Astrocyte of the cerebellum (primary cell): ENCODE measurements at regions not wholly inside any gene's neighbourhood (a gene's known extent, or its start where the extent isn't known, plus 50 kb on each side); places are given as distances from the start of the nearest gene placed in this dataset.

Experiments used
- DNase-seq: peaks from one replicate; pipeline ENCODE4 v3.0.0-alpha.2; 2011; ENCODE audit warnings: low read depth
- H3K4me3 ChIP-seq: 2 replicates; pipeline ENCODE4 v1.5.1; 2011; ENCODE audit warnings: mild to moderate bottlenecking, low read depth, low read length, moderate library complexity
- CTCF ChIP-seq: IDR thresholded peaks from 2 replicates; pipeline ENCODE4 v1.5.1; 2012; ENCODE audit warnings: low read length, low read depth, moderate library complexity, mild to moderate bottlenecking; ENCODE audit errors: missing control alignments
- in situ Hi-C: cut with HindIII; loops from 2 replicates; pipeline ENCODE4 v1.10.0; 2017; ENCODE audit warnings: low sequenced_read_pairs

- DNase-seq, result peak; percentile 12
- TF ChIP-seq CTCF, result peak; percentile 74
- no peak overlapping the region for H3K4me3 ChIP-seq
- in situ Hi-C loops, result no loop called here
Measured at GRCh38 chr18:41745166-41746049, 209.6 kb upstream of the PIK3C3 start.

- no peak for TF ChIP-seq CTCF
- DNase-seq, result no peak
- in situ Hi-C loops, result no loop called here
- no peak overlapping the region for H3K4me3 ChIP-seq
Measured at GRCh38 chr18:41744421-41745030, 210.5 kb upstream of the PIK3C3 start.

- no peak for DNase-seq
- H3K4me3 ChIP-seq, result no peak overlapping the region
- in situ Hi-C loops, result no loop called here
- TF ChIP-seq CTCF, result no peak
Measured at GRCh38 chr18:41737218-41737617, 217.8 kb upstream of the PIK3C3 start.

- TF ChIP-seq CTCF, result no peak
- in situ Hi-C loops, result no loop called here
- DNase-seq, result no peak
- no peak overlapping the region for H3K4me3 ChIP-seq
Measured at GRCh38 chr18:41734917-41735316, 220.1 kb upstream of the PIK3C3 start.

GRCh38 chr18:41732356-41732755 lies 222.7 kb upstream of the PIK3C3 start:
- no peak for TF ChIP-seq CTCF
- in situ Hi-C loops, result no loop called here

GRCh38 chr18:41731884-41732283 lies 223.2 kb upstream of the PIK3C3 start:
- in situ Hi-C loops, result no loop called here
- no peak for DNase-seq
- TF ChIP-seq CTCF, result no peak
- no peak overlapping the region for H3K4me3 ChIP-seq

More at GRCh38 chr18:41732356-41732755, 222.7 kb upstream of the PIK3C3 start:
- no peak overlapping the region for H3K4me3 ChIP-seq
- no peak for DNase-seq
